HG03159 (cell line): ENCODE measurements at regions not wholly inside any gene's neighbourhood (a gene's known extent, or its start where the extent isn't known, plus 50 kb on each side); places are given as distances from the start of the nearest gene placed in this dataset.
"Not testable (repeated sequence)": the region's sequence is repeated elsewhere in the genome, so short reads cannot be mapped to it uniquely, and the experiment has no call there.

Experiments
- ATAC-seq: cut with Tn5 transposase; IDR thresholded peaks from one replicate; pipeline ENCODE4 v1.9.1; 2021; ENCODE audit warnings: mild to moderate bottlenecking, moderate library complexity; ENCODE audit not compliant: unreplicated experiment

DNA sequence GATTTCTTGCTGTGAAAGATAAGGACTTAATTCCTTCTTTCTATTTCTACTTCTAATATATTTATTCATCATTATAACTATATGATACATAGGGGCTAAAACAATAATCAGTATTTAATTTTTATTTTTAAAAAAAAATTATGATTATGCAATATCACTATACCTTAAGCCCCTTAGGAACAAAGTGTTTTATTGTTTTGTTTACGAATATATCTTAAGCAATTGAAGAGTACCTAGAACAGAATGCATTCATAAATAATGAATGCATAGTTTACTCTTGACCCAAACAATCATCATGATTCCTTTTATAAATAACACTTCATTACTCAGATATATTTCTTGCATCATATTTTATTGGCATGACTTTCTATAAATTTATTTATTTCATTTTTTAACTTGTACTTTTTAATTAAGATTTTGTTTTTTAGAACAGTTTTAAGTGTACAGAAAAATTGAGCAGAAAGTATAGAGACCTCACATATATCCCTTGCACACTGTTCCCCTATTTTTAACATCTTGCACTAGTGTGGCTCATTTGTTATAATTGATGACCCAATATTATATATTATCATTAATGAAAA, 339.9 kb upstream of the SPRY2 start:
- ATAC-seq, result no peak

DNA sequence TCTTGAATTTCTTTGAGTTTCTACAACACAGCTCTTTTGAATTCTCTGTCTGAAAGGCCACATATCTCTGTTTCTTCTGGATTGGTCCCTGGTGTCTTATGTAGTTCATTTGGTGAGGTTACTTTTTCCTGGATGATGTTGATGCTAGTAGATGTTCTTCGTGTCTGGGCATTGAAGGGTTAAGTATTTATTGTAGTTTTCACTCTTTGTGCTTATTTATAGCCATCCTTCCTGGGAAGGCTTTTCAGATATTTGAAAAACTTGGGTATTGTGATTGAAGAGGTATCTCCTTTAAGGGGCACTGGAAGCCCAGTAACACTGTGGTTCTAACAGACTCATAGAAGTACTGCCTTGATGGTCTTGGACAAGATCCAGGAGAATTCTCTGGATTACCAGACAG, 338.5 kb upstream of the SPRY2 start:
- ATAC-seq, result no peak

DNA sequence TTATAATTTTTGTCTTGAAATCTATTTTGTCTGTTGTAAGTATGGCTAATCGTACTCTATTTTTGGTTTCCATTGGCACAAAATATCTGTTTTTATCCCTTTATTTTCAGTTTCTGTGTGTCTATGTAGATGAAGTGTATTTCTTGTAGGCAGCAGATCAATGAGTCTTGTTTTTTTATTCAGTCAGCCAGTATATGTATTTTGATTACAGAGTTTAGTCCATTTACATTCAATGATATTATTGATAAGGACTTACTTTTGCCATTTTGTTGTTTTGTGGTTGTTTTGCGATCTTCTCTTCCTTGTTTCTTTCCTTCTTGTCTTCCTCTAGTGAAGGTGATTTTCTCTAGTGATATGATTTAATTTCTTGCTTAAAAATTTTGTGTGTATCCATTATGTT, 336.3 kb upstream of the SPRY2 start:
- ATAC-seq, result no peak

DNA sequence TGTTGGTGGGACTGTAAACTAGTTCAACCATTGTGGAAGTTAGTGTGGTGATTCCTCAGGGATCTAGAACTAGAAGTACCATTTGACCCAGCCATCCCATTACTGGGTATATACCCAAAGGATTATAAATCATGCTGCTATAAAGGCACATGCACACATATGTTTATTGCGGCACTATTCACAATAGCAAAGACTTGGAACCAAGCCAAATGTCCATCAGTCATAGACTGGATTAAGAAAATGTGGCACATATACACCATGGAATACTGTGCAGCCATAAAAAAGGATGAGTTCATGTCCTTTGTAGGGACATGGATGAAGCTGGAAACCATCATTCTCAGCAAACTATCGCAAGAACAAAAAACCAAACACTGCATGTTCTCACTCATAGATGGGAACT, 334.5 kb upstream of the SPRY2 start:
- ATAC-seq, result not testable (repeated sequence)

DNA sequence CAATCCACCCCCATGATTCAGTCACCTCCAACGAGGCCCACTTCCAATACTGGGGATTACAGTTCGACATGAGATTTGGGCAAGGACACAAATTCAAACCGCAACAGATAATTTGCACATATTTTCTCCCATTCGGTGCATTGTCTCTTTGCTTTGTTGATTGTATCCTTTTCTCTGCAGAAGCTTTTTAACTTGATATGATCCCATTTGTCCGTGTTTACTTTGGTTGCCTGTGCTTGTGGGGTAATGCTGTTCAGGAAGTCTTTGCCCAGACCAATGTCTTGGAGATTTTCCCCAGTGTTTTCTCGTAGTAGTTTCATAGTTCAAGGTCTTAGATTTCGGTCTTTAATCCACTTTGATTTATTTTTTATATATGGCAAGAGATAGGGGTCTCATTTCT, 330.8 kb upstream of the SPRY2 start:
- ATAC-seq, result no peak

DNA sequence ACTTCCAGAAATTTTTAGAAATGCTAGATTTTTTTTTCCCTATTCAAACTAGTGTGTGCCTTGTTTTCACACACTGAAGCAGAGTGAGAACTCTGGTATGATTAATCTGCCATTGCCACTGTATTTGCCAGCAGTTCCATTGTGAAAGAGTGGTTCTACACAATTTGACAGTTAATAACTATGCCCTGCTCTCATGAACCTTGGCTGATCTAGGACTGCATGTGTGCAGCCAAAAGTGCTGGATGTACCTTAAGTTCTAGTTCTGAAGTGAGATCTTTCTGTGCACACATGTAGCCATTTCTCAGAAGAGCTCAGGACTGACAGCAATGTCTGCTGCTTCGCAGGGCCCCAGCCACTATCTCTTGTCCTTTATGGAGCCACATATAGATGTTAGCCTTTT, 328.2 kb upstream of the SPRY2 start:
- ATAC-seq, result no peak

DNA sequence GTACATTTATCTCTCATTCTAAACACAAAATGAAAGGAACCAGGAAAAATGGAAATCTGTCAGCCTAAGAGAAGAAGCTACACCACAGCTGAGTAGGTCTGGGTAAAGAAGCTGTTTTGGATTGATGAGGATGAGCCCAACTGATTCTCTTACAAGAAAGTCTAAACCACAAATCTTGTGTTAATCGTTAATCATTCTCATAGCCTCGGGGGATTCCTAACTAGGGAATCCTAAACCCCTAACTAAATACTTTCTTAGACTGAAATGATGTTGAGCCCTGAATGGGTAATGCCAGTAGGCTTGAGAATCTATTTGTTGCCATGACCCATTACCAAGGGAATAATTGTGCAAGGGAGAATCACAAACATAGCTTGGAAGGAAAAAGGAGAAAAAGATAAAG, 327.5 kb upstream of the SPRY2 start:
- ATAC-seq, result no peak

DNA sequence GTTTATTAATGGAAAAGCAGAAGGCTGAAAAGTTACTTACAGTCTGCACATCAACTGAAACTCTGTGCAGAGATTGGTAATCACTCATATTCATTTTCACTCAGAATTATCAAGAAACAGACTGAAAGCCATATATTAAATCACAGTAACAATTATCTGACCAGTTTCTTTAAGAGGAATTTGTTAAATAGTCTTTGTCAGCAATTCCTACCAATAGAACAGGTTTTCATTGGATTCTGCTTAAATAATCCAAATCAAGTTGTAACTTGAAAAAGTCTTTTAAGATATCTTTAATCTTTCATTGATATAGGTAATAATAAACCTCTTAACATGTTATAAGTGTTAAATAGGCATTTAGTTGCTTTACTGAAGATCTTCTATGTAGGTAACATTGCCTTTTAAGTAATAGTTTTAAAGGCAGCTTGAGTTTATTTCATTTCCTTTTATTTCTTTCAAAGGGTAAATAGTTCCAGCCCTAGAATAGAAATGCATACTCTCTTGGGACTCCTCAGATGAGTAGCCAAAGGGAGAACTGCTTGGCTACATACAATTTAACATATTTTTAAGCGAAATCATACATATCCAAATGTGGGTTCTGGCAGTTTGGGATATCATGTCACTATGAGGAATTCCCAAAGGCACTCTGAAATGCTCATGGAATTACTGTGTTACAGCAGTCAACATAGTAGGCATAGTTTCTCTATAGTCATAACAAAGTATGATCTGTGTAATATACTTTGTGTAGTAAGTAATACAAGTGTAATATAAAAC, 326.0 kb upstream of the SPRY2 start:
- ATAC-seq, result no peak

DNA sequence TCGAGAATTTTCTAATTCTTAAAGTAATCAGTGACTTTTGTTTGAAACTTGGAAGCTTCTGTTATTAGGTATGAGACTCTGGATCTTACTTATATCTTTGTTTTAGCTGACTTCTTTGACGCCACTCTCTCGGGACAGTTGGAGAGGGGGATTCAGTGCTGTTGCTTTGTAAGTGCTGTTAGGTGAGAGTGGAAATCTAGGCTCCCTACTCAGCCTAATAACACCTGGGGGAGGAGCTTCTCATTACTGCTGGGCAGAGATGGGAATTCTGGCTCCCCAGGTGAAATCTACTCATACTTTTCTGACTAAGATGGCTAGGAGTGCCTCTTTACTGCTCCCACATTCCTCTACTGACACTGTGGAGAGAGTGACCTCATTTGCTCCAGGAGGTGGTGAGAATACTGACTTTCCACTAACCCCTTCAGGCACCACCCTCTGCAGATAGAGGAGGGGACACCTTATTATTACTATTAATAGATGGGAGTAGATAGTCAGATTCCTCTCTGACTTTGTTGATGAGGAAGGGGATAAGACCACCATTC, 324.9 kb upstream of the SPRY2 start:
- no peak for ATAC-seq

DNA sequence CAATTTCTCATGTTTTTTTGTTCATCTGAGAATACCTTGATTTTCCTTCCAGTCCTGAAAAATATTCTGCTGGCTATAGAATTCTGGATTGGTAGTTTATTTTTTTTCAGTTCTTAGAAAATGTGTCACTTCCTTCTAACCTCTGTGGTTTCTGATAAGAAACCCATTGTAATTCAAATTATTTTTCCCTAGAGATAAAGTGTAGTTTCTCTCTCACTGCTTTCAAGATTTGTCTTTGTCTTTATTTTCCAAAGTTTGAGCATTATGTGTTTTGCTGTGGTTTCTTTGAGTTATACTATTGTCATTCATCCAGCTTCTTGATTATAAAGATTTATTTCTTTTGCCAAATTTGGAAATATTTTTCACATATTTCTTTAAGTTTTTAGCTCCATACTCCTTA, 324.0 kb upstream of the SPRY2 start:
- ATAC-seq, result no peak

DNA sequence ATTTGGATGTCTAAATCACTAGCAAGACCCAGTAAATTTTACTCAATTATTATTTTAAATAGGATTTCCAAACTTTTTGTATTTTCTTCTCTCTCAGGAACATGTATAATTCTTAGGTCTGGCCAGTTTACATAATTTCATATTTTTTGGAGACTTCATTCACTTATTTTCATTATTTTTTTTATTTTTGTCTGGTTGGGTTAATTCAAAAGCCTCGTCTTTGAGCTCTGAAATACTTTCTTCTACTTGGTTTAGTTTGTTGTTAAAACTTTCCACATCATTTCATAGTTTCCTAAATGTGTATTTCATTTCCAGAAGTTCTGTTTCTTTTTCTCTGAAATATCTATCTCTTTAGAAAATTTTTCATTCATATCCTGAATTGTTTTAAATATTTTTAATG, 322.9 kb upstream of the SPRY2 start:
- ATAC-seq, result no peak

DNA sequence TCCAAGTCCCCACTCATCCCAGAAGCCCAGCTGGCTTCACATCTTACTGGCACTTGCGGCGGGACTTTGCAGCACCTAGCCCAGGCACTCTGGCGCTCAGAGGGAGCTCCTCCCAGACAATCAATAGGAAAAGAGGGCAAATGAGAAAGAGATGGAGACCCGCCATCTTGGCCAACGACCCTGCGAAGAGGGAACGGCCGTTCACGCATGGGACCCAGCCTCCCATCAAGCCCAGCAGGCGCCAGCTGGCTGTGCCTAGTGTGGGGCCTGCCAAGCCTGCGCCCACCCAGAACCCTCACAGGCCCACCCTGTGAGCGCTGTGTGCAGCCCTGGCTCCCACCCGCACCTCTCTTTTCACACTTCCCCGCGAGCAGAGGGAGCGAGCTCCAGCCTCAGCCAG, 317.8 kb upstream of the SPRY2 start:
- ATAC-seq, result no peak

DNA sequence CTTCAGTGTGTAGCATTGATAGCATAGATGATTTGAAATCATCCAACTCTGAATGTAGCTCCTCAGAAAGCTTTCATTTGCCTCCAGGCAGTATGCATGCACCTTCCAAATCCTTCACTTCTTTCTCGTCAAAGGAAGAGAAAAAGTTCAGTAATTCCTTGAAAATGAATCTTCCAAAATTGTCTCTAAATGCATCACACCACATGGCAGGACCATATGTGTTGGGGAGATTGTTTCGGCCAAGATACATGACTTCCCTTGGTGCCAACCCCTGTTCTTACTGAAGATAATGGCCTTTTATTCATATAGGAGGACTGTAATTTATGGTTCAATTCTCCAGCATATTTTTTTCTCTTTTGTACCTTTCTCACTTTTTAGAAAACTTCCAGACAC, 315.6 kb upstream of the SPRY2 start:
- no peak for ATAC-seq

DNA sequence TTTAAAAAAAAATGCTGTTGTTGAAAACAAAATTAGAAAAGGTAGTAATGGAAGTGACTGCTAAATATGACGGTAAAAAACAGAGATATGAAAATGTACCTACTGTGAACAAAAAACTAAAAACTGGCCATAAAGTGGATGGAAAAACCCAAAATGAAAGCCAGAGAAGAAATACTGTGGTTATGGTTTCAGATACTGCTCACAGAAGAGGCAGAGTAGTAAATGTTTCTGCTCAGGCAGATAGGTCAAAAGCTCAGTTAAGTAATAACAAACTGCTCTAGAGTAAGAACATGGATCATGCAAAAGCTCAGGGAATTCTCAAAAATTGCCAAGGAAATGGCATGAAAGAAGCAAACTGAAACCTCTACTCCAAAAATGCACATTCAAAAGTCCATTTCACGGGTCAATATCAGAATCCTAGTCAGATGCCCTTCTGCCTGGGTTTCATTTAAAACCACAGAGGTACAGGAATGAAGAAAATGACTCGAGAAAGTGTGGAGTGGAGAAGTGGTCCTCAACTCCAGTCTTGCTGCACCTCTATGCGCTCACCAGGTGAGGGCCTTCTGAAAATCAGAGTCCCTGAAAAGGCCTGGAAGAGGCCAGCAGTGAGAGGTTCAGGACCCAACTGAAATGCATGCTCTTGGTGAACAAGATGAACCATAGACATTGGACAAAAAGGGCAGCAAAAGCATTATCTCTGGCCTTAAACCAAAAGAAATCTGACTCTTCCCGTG, 315.0 kb upstream of the SPRY2 start:
- ATAC-seq, result no peak

DNA sequence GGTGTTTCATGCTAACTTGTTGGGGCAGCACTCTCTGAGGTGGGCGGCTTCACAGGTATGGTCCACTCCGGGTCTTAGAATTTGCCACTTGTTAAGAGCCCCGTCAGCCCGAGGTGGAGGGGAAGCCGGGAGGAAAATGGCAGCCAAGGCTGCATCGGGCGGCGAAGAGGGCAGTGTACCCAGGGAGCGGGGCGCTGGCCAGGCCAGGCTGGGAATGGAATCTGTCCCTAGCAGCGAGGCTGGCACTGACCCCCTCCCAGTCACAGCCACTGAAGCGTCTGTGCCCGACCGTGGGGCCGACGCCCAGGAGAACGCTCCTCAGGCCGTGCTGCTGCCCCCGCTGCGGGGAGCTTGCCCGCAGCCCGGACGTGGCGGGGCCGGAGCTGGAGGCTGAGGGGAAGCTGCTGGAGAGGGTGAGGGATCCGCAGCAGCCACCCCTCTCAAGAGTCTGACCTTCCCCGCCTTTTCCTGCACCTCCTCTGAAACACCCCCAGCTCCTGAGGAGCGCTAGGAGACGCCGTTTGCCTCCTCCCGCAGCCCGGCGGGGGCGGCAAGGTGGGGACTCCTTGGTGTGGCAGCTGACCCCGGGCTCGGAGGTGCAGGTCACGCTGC, 313.8 kb upstream of the SPRY2 start:
- no peak for ATAC-seq

DNA sequence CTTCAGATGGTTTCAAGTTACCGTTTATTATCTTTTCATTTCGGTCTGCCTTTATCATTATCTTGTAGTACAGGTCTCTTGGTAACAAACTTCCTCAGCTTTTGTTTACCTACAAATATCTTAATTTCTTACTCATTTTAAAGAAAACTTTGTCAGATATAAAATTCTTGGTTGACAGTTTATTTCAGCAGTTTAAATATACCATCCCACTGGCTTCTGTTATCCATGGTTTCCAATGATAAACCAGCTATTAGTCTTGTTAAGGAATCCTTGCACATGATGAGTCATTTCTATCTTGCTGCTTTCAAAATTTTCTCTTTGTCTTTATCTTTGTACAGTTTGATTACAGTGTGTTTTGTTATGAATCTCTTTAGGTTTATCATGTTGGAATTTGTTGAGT, 308.3 kb upstream of the SPRY2 start:
- no peak for ATAC-seq

DNA sequence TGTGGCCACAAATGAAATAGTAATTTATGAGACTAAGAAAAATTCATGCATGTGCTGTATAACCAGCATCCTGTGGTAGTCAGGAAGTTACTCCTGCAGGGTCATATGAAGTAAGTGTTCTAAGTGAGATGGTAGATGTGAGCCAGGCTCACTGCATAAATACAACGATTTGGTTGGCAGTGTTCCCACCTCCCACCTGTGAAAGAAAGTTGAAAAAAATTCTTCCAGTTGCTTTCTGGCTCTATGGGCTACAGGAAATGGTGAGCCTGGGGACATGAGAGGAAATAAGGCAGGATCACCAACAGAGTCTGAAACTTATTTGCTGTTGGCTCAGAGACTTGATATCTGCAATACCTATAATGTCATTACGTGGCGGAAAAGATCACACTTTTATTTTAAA, 301.7 kb upstream of the SPRY2 start:
- no peak for ATAC-seq

DNA sequence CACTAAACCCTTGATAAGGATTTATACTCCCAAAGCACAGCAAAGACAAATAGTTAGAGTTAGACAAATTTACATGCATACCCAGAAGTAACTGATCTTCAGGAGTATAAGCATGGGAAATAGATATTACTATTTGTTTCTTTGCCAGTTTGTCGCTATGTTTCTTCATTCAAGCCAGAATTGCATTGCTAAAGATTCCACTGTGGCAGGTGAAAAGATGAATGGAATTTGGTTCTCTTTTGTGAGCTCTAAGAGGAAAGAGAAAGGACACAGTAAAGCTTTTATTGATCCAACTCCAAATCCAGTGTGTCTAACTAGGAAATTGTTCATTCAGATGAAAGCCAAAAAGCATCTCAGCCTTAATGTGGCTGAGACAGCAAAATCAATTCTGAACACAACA, 292.3 kb upstream of the SPRY2 start:
- ATAC-seq, result no peak

DNA sequence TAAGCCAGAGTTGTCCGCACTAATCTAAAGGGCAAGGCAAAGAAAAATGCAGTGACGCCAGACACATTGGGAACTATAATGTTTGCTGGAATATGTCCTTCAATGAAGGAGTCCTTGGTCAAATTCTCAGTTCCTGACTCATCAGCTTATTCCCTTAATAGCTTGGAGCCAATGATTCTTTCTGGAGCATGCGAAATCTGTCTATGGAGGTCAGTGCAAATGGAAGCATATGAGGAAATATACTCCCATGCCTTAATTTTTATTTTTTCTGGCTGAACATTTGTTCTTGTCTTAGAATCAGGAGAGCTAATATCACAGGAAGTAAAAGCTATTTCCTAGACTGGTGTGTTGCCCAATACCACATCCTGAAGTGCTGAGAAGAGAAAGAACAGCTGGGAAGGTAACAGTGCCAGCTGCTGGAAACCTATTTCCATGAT, 289.8 kb upstream of the SPRY2 start:
- ATAC-seq, result no peak

DNA sequence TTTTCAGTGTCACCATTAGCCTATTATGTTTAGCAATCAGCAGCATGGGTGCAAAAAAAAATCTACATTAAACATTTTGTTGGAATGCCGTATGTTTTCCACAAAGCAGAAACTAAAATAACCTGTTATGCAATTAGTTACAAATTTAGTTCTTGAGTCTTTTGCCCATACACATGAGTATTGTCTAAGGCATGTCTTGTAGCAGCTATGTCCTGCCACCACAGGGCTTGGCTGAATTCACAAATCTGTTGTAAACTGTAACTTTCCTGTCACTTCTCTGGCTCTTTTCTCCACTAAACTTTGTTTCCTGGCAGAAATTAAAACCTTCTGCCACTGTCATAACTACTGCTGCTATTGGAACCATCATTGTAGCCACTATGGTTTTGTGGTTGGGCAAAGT, 277.9 kb upstream of the SPRY2 start:
- no peak for ATAC-seq

DNA sequence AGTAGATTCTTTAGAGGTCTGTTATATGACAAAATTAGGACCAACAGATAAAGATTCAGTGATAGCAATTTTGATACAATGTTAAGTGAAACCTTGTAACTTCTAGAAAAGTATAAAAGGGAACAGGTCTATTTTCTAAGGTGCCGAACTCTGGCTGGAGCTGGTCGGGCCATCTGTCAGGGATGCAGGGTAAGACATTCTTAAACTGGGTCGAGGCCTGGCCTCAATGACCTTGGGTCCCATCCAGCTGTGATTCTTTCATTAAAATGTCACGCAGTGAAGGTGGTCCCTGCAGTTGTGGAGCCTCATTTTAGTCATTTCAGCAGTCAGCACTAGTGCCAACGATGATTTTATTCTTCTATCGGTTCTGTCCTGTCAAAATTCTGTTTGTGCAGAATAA, 271.9 kb upstream of the SPRY2 start:
- no peak for ATAC-seq

DNA sequence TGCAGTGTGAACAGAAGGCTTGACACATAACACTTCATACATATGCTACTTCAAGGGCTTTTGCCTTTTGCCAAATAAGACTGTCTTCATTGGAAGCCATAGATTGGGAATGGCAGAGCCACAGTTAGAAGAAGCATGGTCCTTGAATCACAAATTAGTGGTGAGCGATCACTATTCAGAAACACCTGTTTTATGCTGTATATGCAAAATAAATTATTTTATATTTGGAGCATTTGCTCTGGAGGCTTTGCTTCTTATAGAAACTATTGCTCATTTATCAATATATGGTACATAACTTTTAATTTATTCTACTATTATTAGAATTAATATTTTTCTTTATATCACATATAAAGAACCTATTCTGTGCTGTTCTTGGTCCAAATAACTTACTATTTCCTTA, 270.4 kb upstream of the SPRY2 start:
- no peak for ATAC-seq
